GM13976 (cell line): ENCODE measurements at regions not wholly inside any gene's neighbourhood (a gene's known extent, or its start where the extent isn't known, plus 50 kb on each side); places are given as distances from the start of the nearest gene placed in this dataset.
"Not testable (repeated sequence)": the region's sequence is repeated elsewhere in the genome, so short reads cannot be mapped to it uniquely, and the experiment has no call there.

Experiments used
- DNase-seq: peaks from one replicate; pipeline ENCODE4 v3.0.0; 2012; ENCODE audit warnings: low spot score
- in situ Hi-C: fragments of 300-500 bp; cut with MboI; formaldehyde crosslinking; loops from one replicate; pipeline ENCODE4 v1.12.0; 2022; ENCODE audit warnings: low sequenced_read_pairs, mixed read lengths, inconsistent platforms; ENCODE audit not compliant: unreplicated experiment
- TF ChIP-seq, protein P1 (sequence below): IDR thresholded peaks from 2 replicates; pipeline ENCODE4 v1.5.1; 2012; ENCODE audit warnings: borderline replicate concordance, mild to moderate bottlenecking; ENCODE audit not compliant: insufficient read depth; ENCODE audit errors: extremely low read depth, missing control alignments, control extremely low read depth

DNA sequence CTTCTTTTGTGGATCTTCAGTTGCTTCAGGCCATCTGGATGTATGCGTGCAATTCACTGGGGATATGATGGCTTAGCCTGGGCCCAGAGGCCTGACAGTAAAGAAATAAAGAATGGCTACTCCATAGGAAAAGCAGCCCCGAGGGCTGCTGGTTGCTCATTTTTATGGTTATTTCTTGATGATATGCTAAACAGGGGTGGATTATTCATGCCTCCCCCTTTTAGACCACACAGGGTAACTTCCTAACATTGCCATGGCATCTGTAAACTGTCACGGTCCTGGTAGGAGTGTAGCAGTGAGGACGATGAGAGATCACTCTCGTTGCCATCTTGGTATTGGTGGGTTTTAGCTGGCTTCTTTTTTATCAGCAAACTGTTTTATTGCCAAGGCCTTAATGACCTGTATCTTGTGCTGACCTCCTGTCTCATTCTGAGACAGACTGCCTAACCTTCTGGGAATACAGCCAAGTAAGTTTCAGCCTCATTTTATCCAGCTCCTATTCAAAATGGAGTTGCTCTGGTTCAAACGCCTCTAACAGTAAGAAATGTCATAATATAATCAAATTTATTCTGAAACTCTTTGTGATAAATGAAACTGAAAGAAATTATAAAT lies 60.5 kb downstream of the DSEL start:
- DNase-seq: no peak
- in situ Hi-C loops: no loop called here

GRCh38 chr18:67453901-67454300 lies 62.6 kb downstream of the DSEL start:
- TF ChIP-seq, protein P1, sequence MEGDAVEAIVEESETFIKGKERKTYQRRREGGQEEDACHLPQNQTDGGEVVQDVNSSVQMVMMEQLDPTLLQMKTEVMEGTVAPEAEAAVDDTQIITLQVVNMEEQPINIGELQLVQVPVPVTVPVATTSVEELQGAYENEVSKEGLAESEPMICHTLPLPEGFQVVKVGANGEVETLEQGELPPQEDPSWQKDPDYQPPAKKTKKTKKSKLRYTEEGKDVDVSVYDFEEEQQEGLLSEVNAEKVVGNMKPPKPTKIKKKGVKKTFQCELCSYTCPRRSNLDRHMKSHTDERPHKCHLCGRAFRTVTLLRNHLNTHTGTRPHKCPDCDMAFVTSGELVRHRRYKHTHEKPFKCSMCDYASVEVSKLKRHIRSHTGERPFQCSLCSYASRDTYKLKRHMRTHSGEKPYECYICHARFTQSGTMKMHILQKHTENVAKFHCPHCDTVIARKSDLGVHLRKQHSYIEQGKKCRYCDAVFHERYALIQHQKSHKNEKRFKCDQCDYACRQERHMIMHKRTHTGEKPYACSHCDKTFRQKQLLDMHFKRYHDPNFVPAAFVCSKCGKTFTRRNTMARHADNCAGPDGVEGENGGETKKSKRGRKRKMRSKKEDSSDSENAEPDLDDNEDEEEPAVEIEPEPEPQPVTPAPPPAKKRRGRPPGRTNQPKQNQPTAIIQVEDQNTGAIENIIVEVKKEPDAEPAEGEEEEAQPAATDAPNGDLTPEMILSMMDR: no peak
- in situ Hi-C loops: no loop called here
- DNase-seq: no peak

More for the DNA sequence above, 60.5 kb downstream of the DSEL start:
- TF ChIP-seq, protein P1: no peak

- no peak for DNase-seq
- in situ Hi-C loops: no loop called here
- TF ChIP-seq, protein P1: no peak
These were observed 64.6 kb downstream of the DSEL start for GRCh38 chr18:67451960-67452359.

GRCh38 chr18:67451101-67451500 lies 65.4 kb downstream of the DSEL start:
- DNase-seq, in situ Hi-C loops: not testable (repeated sequence)

- DNase-seq: no peak
- in situ Hi-C loops: no loop called here
- TF ChIP-seq, protein P1: no peak
These were observed 82.5 kb downstream of the DSEL start for GRCh38 chr18:67433971-67434370.

- DNase-seq: no peak
- in situ Hi-C loops: no loop called here
These were observed 83.7 kb downstream of the DSEL start for GRCh38 chr18:67432806-67433205.

GRCh38 chr18:67428805-67429204 lies 87.7 kb downstream of the DSEL start:
- TF ChIP-seq, protein P1: no peak
- DNase-seq: no peak
- in situ Hi-C loops: no loop called here

More at GRCh38 chr18:67432806-67433205, 83.7 kb downstream of the DSEL start:
- TF ChIP-seq, protein P1: no peak
